Neural progenitor cell (in vitro differentiated cells): ENCODE measurements at regions not wholly inside any gene's neighbourhood (a gene's known extent, or its start where the extent isn't known, plus 50 kb on each side); places are given as distances from the start of the nearest gene placed in this dataset.

Experiments
- DNase-seq: peaks from one replicate; pipeline ENCODE4 v3.0.0-alpha.2; 2016; ENCODE audit warnings: low spot score
- H2AFZ ChIP-seq: fragments of 200-600 bp; sonication (generic); replicated peaks from 2 replicates; pipeline ENCODE4 v1.6.1; 2016; ENCODE audit warnings: antibody characterized with exemption
- H3F3A ChIP-seq: fragments of 200-600 bp; sonication (generic); 2 replicates; pipeline ENCODE4 v1.6.1; 2016; ENCODE audit warnings: antibody characterized with exemption, low read depth
- H3K27ac ChIP-seq: fragments of 200-600 bp; sonication (generic); 2 replicates; pipeline ENCODE4 v1.5.1; 2016; ENCODE audit warnings: mild to moderate bottlenecking
- H3K27me3 ChIP-seq: fragments of 200-600 bp; sonication (generic); 2 replicates; pipeline ENCODE4 v1.6.1; 2016; ENCODE audit warnings: mild to moderate bottlenecking, moderate library complexity
- H3K36me3 ChIP-seq: fragments of 200-600 bp; sonication (generic); 2 replicates; pipeline ENCODE4 v1.5.1; 2016
- H3K4me1 ChIP-seq: fragments of 200-600 bp; sonication (generic); 2 replicates; pipeline ENCODE4 v1.6.1; 2016; ENCODE audit warnings: mixed run types
- H3K4me2 ChIP-seq: fragments of 200-600 bp; sonication (generic); 2 replicates; pipeline ENCODE4 v1.6.1; 2016
- H3K4me3 ChIP-seq: fragments of 200-600 bp; sonication (generic); 2 replicates; pipeline ENCODE4 v1.5.1; 2016
- H3K79me2 ChIP-seq: fragments of 200-600 bp; sonication (generic); 2 replicates; pipeline ENCODE4 v1.6.1; 2016; ENCODE audit warnings: low read depth
- H3K9ac ChIP-seq: fragments of 200-600 bp; sonication (generic); 2 replicates; pipeline ENCODE4 v1.6.1; 2016
- H3K9me3 ChIP-seq: fragments of 200-600 bp; sonication (generic); 2 replicates; pipeline ENCODE4 v1.5.1; 2016; ENCODE audit warnings: low read depth
- H4K20me1 ChIP-seq: fragments of 200-600 bp; sonication (generic); 2 replicates; pipeline ENCODE4 v1.6.1; 2016; ENCODE audit warnings: low read depth
- H3K27ac Mint-ChIP-seq: 3 replicates; pipeline ENCODE4 v1.8.0; 2021; ENCODE audit warnings: mixed read lengths
- H3K27me3 Mint-ChIP-seq: 2 replicates; pipeline ENCODE4 v1.8.0; 2022; ENCODE audit warnings: low read depth, mild to moderate bottlenecking, inconsistent platforms, moderate library complexity, mixed read lengths; ENCODE audit not compliant: insufficient read depth
- H3K36me3 Mint-ChIP-seq: 3 replicates; pipeline ENCODE4 v1.8.0; 2021; ENCODE audit warnings: mixed read lengths
- H3K4me1 Mint-ChIP-seq: 3 replicates; pipeline ENCODE4 v1.8.0; 2021; ENCODE audit warnings: mixed read lengths
- H3K4me3 Mint-ChIP-seq: 3 replicates; pipeline ENCODE4 v1.8.0; 2021; ENCODE audit warnings: mild to moderate bottlenecking, moderate library complexity, mixed read lengths
- H3K9me3 Mint-ChIP-seq: 3 replicates; pipeline ENCODE4 v1.8.0; 2020; ENCODE audit warnings: mixed read lengths
- CTCF ChIP-seq: fragments of 200-600 bp; sonication (generic); IDR thresholded peaks from 2 replicates; pipeline ENCODE4 v1.5.1; 2017; ENCODE audit warnings: antibody characterized with exemption, mild to moderate bottlenecking
- EZH2 ChIP-seq: fragments of 200-600 bp; sonication (generic); IDR thresholded peaks from 2 replicates; pipeline ENCODE4 v1.6.1; 2017; ENCODE audit warnings: antibody characterized with exemption, mild to moderate bottlenecking, moderate library complexity
- EZH2phosphoT487 ChIP-seq: fragments of 200-600 bp; sonication (generic); IDR thresholded peaks from 2 replicates; pipeline ENCODE4 v1.6.1; 2017; ENCODE audit warnings: antibody characterized with exemption

GRCh38 chr1:60745484-60745883 is 336.9 kb upstream of the NFIA start:
- Histone ChIP-seq H3K4me3 (no peak overlapping the region), H3K36me3 (no peaks in the 10 kb centered on the region), H3K9ac (no peak overlapping the region), H3K27ac (no peak overlapping the region), H3K4me2 (no peak overlapping the region), H3F3A (no peaks in the 10 kb centered on the region), H3K4me1 (peaks cover 5% of the 10 kb centered on the region), H4K20me1 (no peaks in the 10 kb centered on the region), H3K79me2 (no peaks in the 10 kb centered on the region), H3K9me3 (no peaks in the 10 kb centered on the region), H3K27me3 (no peaks in the 10 kb centered on the region), H2AFZ (peak overlapping the region; percentile 66)
- H3K27ac Mint-ChIP-seq, result peak overlapping the region; percentile 7
- H3K27me3 Mint-ChIP-seq, result no peaks in the 10 kb centered on the region
- peaks cover 15% of the 10 kb centered on the region for H3K4me1 Mint-ChIP-seq
- TF ChIP-seq EZH2 (no peak), CTCF (no peak), EZH2phosphoT487 (no peak)
- no peak overlapping the region for H3K4me3 Mint-ChIP-seq
- peaks cover 3% of the 10 kb centered on the region for H3K9me3 Mint-ChIP-seq
- H3K36me3 Mint-ChIP-seq, result no peaks in the 10 kb centered on the region
- no peak for DNase-seq

GRCh38 chr1:60742339-60742738 is 340.0 kb upstream of the NFIA start:
- no peaks in the 10 kb centered on the region for H3K36me3 Mint-ChIP-seq

GRCh38 chr1:60740154-60740553 is 342.2 kb upstream of the NFIA start:
- Histone ChIP-seq H2AFZ (no peak overlapping the region), H3K27ac (no peak overlapping the region), H3K9ac (no peak overlapping the region), H3K4me3 (no peak overlapping the region), H3K79me2 (no peaks in the 10 kb centered on the region), H3K4me1 (no peaks in the 10 kb centered on the region), H3K36me3 (no peaks in the 10 kb centered on the region), H3K27me3 (no peaks in the 10 kb centered on the region), H4K20me1 (no peaks in the 10 kb centered on the region), H3F3A (no peaks in the 10 kb centered on the region), H3K9me3 (no peaks in the 10 kb centered on the region), H3K4me2 (no peak overlapping the region)
- H3K27me3 Mint-ChIP-seq, result no peaks in the 10 kb centered on the region
- no peak overlapping the region for H3K4me3 Mint-ChIP-seq
- no peak for TF ChIP-seq CTCF
- TF ChIP-seq EZH2, result no peak
- TF ChIP-seq EZH2phosphoT487, result no peak
- no peak for DNase-seq
- H3K27ac Mint-ChIP-seq, result no peak overlapping the region
- no peaks in the 10 kb centered on the region for H3K9me3 Mint-ChIP-seq
- no peaks in the 10 kb centered on the region for H3K36me3 Mint-ChIP-seq
- H3K4me1 Mint-ChIP-seq, result no peaks in the 10 kb centered on the region

More at GRCh38 chr1:60742339-60742738, 340.0 kb upstream of the NFIA start:
- Histone ChIP-seq H3K9ac (no peak overlapping the region), H3K27ac (no peak overlapping the region), H2AFZ (no peak overlapping the region), H4K20me1 (no peaks in the 10 kb centered on the region), H3K4me1 (peaks cover 5% of the 10 kb centered on the region), H3K4me2 (no peak overlapping the region), H3K9me3 (no peaks in the 10 kb centered on the region), H3K36me3 (no peaks in the 10 kb centered on the region), H3K79me2 (no peaks in the 10 kb centered on the region), H3K4me3 (no peak overlapping the region), H3F3A (no peaks in the 10 kb centered on the region), H3K27me3 (no peaks in the 10 kb centered on the region)
- peaks cover 15% of the 10 kb centered on the region for H3K4me1 Mint-ChIP-seq
- H3K27ac Mint-ChIP-seq, result no peak overlapping the region
- no peak overlapping the region for H3K4me3 Mint-ChIP-seq
- TF ChIP-seq CTCF, result no peak
- no peak for TF ChIP-seq EZH2phosphoT487
- no peak for TF ChIP-seq EZH2
- no peaks in the 10 kb centered on the region for H3K27me3 Mint-ChIP-seq
- DNase-seq, result no peak
- H3K9me3 Mint-ChIP-seq, result no peaks in the 10 kb centered on the region
